ENCODE measurements at regions not wholly inside any gene's neighbourhood (a gene's known extent, or its start where the extent isn't known, plus 50 kb on each side); places are given as distances from the start of the nearest gene placed in this dataset.

DNA sequence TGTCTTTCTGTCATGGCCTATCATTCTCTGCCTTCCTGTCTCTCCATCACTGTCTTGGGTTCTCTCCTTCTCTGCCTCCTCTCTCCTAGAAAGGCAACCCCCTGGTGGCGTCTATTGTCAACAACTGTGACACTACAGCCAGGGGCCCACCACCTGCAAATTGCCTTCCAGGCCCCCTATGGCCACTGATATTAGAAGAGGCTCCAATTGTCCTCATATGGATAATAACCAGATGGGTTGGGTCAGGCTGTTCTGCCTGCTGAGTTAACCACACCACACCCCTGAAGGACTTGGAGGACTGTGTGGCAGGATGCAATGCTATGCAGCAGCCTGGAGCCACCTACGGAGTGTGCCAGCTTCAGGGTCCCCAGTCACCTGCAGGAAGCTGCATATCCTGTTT is 665.0 kb downstream of the NTRK3 start:
- H3K4me3 ChIP-seq (replicated peaks; ENCODE audit: low read depth, low read length): no peak overlapping the region
- TF ChIP-seq, protein P1, sequence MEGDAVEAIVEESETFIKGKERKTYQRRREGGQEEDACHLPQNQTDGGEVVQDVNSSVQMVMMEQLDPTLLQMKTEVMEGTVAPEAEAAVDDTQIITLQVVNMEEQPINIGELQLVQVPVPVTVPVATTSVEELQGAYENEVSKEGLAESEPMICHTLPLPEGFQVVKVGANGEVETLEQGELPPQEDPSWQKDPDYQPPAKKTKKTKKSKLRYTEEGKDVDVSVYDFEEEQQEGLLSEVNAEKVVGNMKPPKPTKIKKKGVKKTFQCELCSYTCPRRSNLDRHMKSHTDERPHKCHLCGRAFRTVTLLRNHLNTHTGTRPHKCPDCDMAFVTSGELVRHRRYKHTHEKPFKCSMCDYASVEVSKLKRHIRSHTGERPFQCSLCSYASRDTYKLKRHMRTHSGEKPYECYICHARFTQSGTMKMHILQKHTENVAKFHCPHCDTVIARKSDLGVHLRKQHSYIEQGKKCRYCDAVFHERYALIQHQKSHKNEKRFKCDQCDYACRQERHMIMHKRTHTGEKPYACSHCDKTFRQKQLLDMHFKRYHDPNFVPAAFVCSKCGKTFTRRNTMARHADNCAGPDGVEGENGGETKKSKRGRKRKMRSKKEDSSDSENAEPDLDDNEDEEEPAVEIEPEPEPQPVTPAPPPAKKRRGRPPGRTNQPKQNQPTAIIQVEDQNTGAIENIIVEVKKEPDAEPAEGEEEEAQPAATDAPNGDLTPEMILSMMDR (IDR thresholded peaks at IDR 0.05; ENCODE audit: low read depth, low read length, missing control alignments): no peak
- no peak for DNase-seq (ENCODE audit: extremely low read depth, low read depth)

DNA sequence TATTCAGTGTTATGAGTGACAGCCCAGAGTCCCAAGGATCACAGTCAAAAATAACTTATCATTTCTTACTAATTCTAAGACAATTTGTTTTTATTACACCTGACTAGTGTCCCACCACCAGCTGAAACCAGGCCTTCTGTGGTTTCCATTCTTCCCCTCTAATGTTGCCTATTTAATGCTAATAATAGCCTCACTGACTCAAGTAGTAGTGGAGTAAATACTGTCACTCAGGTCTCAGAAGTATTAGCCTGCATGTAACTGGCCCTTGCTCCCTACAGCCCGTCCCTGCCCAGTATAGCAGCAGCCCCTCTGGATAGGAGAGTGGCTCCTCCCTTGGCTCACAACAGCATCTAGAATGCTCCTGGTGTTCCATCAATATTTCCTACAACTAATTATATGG is 665.5 kb downstream of the NTRK3 start:
- no peak overlapping the region for H3K4me3 ChIP-seq (replicated peaks; ENCODE audit: low read depth, low read length)
- TF ChIP-seq, protein P1 (IDR thresholded peaks at IDR 0.05; ENCODE audit: low read depth, low read length, missing control alignments): no peak
- no peak for DNase-seq (ENCODE audit: extremely low read depth, low read depth)

DNA sequence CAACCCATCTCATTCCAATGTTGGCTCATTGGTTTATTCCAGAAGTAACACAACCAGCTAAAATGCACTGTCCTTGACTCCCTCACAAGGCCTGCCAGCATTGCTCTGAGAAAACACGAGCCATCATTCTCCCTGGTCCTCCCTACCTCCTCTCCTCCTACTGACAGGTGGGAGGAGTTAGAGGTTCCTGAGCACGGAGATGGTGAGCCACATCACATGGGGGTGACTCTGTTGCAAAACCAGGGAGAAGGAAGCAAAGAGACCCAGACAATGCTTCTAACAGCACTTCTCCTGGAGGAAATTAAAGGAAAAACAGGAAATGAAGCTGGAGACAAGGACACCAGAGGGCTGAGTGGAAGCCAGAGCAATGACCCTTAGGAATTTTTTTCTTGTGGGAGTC is 667.4 kb downstream of the NTRK3 start:
- H3K4me3 ChIP-seq (replicated peaks; ENCODE audit: low read depth, low read length): no peak overlapping the region
- DNase-seq (ENCODE audit: extremely low read depth, low read depth): no peak
- TF ChIP-seq, protein P1 (IDR thresholded peaks at IDR 0.05; ENCODE audit: low read depth, low read length, missing control alignments): no peak

DNA sequence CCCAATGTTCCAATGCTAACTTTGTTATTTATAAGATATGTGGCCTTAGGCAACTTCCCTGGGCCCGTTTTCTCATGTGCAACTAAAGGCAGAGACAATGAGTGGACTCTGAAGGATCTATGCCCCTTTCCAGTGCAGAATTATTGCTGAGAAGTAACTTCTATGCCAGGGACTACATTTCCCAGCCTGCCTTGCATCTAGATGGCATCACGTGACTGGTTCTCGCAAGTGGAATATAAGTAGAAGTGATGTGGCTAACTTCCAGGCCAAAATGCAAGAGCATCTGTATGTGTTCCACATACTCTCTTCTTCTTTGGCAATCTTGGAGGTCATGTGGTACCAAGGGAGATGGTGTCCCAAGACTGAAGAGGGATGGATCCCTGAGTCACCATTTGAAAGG is 674.4 kb downstream of the NTRK3 start:
- TF ChIP-seq, protein P1 (IDR thresholded peaks at IDR 0.05; ENCODE audit: low read depth, low read length, missing control alignments): no peak
- no peak overlapping the region for H3K4me3 ChIP-seq (replicated peaks; ENCODE audit: low read depth, low read length)
- no peak for DNase-seq (ENCODE audit: extremely low read depth, low read depth)

DNA sequence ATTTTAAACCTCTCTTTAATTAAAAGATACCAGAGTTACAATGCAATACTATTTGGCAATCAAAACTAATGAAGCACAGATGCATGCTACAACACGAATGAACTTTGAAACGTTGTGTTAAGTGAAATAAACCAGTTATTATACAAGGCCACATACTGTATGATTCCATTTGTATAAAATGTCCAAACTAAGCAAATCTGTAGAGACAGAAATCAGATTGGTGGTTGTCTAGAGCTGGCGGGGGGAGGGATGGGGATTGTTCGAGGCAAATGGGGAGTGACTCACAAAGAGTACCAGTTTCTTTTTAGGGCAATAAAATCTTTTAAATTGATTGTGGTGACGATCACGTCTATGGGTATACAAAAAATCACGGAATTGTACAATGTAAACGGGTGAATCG is 677.0 kb downstream of the NTRK3 start:
- TF ChIP-seq, protein P1 (IDR thresholded peaks at IDR 0.05; ENCODE audit: low read depth, low read length, missing control alignments): no peak
- no peak for DNase-seq (ENCODE audit: extremely low read depth, low read depth)
- H3K4me3 ChIP-seq (replicated peaks; ENCODE audit: low read depth, low read length): no peak overlapping the region

GRCh38 chr15:87578776-87579175 is 677.8 kb downstream of the NTRK3 start:
- no peak for DNase-seq (ENCODE audit: extremely low read depth, low read depth)
- no peak overlapping the region for H3K4me3 ChIP-seq (replicated peaks; ENCODE audit: low read depth, low read length)
- TF ChIP-seq, protein P1 (IDR thresholded peaks at IDR 0.05; ENCODE audit: low read depth, low read length, missing control alignments): no peak

DNA sequence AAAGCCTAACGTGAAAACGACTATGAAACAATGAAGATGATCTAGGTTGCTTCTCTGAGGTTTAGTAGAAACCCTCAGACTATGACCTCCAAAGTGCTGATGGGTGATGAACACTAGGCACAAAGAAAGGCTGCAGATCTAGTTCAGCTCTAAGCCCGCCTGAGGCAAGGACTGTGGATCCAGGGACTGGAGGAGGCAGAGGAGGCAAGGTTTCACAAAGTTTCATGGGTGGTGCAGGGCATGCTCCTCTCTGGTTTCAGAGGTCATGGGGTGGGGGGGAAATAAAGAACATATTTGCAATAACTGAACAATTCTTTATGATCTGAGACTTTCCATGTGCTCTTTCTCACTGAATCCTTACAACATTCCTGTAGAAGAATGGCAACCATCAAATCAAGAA is 679.2 kb downstream of the NTRK3 start:
- H3K4me3 ChIP-seq (replicated peaks; ENCODE audit: low read depth, low read length): no peak overlapping the region
- TF ChIP-seq, protein P1 (IDR thresholded peaks at IDR 0.05; ENCODE audit: low read depth, low read length, missing control alignments): no peak
- no peak for DNase-seq (ENCODE audit: extremely low read depth, low read depth)
